SK-MEL-5 (cell line): ENCODE measurements at regions not wholly inside any gene's neighbourhood (a gene's known extent, or its start where the extent isn't known, plus 50 kb on each side); places are given as distances from the start of the nearest gene placed in this dataset.
"Not testable (repeated sequence)": the region's sequence is repeated elsewhere in the genome, so short reads cannot be mapped to it uniquely, and the experiment has no call there.

ENCODE experiments used
- DNase-seq: peaks from one replicate; pipeline ENCODE4 v3.0.0-alpha.2; 2016; ENCODE audit warnings: low read depth, low spot score
- in situ Hi-C: cut with HindIII; loops from 2 replicates; pipeline ENCODE4 v1.10.0; 2016; ENCODE audit warnings: low sequenced_read_pairs, high pct_unique_total_duplicates, low pct_unique_long_range_greater_than_20kb

DNA sequence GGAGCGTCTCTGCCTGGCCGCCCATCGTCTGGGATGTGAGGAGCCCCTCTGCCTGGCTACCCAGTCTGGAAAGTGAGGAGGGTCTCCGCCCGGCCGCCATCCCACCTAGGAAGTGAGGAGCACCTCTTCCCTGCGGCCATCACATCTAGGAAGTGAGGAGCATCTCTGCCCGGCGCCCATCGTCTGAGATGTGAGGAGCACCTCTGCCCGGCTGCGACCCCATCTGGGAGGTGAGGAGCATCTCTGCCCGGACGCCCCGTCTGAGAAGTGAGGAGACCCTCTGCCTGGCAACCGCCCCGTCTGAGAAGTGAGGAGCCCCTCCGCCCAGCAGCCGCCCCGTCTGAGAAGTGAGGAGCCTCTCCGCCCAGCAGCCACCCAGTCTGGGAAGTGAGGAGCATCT is 84.5 kb downstream of the IDS start:
- in situ Hi-C loops, DNase-seq: not testable (repeated sequence)

DNA sequence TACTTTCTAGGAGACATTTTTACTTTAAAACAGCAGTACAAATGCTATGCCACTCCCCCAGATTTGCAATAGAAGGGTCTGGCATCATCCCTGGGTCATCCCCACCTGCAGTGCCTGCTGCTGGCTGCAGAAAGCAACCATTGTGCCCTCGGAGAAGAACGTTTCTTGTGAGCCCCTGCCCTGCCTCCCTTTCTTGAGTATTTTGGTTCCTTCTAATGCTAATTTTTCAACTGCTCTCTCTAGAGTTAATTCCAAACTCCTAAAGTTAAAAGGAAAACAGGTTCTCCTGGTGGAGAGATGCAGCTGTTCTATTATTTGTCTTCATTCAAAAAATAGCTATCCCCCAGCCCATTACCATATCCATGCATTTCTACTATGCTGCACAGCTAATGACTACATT is 107.1 kb downstream of the IDS start:
- DNase-seq = no peak
- in situ Hi-C loops = no loop called here

DNA sequence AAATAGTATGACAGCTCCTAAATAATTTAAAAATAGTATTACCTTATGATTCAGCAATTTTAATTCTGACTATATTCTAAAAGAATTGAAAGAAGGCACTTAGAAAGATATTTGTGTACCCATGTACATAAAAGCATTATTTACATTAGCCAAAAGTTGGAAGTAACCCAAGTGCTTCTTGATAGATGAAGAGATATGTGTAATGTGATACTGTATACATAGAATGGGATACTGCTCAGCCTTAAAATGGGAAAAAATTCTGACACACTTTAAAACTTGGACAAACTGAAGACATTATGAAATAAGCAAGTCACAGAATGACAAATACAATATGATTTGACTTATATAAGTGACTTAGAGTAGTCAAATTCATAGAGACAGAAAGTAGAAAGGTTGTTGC is 112.2 kb downstream of the IDS start:
- no peak for DNase-seq
- in situ Hi-C loops = no loop called here

DNA sequence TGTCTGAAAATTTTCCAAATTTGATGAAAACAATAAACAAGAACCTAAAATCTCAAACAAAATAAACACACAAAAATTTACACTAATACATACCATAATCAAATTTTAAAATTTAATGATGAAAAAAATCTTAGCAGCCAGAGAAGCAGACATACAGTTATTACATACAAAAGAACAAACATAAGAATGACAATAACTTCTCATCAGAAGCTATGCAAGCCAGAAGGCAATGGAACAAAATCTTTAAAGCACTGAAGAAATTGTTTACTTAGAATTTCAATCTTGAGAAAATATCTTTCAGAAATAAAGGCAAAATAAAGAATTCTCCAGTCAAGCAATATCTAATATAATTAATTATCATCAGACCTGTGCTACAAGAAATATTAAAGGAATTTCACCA is 121.3 kb downstream of the IDS start:
- DNase-seq = no peak
- in situ Hi-C loops = no loop called here

DNA sequence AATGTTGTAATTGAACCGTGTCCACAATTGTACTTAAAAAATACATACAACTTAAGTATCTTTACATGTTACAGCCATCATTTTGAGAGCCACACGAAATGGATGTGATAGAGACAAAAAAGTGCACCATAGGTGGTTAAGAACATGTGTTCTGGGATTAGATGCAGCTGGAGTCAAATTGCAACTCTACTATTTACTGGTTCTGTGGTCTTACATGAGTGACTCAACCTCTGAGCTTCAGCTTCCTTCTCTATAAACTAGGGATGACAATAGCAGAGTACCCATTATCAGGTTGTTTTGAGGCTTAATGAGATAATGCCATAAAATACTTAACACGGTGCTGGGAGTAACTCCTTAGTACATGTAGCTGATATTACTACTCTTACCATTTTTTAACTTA is 130.4 kb downstream of the IDS start:
- in situ Hi-C loops = no loop called here
- DNase-seq = no peak

DNA sequence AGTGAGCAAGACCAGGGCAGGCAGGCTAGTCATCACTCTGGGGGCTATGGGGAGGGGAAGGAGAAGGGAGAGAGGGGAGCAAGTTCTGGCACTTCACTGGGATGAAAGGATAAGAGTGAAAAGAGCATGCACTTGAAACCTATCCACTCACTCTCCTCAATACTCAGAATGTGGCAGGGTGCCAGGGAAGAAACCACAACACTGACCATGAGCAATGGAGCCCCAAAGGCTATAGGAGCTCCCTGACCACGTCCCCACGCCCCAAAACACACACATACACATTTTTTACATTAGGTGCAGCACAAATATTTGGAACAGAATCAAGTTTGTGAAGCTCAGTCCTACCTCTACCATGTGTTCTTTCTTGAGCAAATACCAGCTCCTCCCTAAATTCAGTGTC is 132.2 kb downstream of the IDS start:
- DNase-seq = no peak
- in situ Hi-C loops = no loop called here

DNA sequence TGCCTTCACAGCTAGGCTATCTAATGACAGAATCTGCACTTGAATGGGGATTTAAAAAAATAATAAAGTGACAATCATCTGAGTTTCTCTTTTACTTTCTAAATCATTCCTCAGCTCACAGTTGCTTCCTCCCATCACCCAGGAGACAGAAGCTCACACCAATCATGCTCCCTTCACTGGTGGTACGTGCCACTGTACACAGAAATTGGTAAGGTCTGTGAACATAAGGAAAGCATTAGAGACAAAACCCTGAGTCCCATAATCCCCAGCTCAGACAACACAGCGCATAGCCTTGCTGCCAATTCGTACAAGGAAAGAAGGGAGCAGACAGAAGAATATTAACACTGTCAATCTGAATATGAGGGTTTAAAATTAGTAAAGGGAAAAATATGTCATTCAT is 133.1 kb downstream of the IDS start:
- in situ Hi-C loops = no loop called here
- DNase-seq = no peak

DNA sequence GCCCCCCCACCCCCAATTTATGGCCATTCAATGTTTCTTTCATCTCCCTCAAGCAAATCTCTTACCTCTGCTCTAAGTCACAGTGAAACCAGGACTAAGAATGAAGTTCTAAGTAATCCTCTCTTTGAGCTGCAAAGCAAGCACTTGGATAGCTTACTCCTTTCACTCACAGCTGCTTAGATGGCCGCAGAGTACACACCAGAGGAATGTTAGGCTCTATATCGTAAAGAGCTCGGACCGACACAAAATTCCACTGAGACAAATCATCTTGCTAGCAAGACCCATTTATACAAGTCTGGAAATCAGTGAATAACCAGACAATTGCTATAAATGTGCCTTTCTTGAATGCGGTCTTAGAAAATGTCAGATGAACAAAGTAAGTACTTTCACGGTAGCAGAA is 135.0 kb downstream of the IDS start:
- in situ Hi-C loops = no loop called here

DNA sequence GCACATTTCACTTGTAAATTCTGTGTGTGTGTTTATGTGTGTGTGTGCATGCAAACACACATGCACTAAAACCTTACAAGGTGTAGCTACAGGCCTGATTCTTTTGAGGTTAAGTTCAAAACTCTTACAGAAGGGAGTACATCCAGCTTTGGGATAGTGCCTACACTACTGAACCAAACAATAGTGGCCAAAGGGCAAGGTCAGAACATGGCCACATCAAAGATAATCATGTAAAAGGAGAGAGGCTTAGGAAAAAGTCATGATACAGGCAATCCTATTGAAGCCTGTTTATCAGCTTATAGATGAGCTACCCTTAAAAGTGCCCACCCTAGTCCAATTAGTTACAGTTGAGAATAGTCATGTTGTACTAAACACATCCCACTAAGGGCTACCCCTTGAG is 139.6 kb downstream of the IDS start:
- in situ Hi-C loops = no loop called here
- DNase-seq = no peak

More for the DNA sequence above, 135.0 kb downstream of the IDS start:
- no peak for DNase-seq

DNA sequence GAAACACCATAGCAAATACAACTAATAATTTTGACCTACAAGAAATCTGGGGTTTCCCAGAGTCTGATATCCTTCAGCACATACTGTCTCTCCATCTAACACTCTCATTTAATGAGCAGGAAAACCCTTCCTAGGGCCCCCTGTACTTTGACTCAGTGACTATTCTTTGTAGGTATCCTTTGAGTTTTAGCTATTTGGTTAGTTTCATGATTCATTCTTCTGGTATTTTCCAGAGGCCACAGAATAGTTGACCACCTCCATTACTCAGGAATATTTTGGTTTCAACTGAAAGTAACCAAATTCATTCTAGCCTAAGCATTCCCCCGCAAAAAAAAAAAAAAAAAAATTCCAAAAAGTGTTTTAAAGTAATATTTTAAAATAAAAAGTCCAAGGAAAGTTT is 140.0 kb downstream of the IDS start:
- DNase-seq = no peak
- in situ Hi-C loops = no loop called here

DNA sequence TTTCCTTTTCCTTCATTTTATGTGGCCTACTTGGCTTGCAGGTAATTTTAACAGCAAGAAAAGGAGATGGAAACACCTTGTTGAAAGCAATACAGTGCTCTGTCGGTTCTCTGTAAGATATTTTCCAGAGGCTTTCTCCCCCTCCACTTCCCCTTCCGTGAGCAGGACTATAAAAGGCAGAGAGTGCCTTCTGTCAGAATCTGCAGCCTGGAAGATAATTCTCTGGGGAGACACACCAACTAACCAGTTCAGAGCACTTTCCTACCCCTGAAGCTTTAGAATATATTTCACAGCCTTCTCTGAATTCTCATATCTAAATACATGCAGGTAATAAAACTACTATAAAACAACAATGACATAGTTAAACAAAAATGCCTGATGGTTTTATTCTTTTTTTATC is 141.1 kb downstream of the IDS start:
- in situ Hi-C loops = no loop called here
- no peak for DNase-seq

DNA sequence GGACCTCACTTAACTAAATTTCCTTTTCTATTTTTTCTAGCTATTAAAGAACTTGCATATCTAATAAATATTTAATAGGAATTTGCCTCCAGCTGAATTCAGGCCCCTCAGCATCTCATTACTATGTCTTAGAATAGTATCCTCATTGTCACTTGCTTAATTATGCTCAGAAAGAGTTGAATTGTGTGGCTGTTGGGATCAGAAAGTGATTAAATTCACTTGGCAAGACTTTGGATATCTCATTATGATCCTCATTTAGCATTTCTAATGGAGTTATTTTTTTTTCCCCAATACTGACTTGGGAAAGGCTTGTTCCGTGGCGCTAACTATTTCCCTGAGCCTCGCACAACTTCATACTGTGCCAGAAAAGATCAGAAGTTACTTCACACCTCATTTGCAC is 158.8 kb downstream of the IDS start:
- DNase-seq = no peak
- in situ Hi-C loops = no loop called here

DNA sequence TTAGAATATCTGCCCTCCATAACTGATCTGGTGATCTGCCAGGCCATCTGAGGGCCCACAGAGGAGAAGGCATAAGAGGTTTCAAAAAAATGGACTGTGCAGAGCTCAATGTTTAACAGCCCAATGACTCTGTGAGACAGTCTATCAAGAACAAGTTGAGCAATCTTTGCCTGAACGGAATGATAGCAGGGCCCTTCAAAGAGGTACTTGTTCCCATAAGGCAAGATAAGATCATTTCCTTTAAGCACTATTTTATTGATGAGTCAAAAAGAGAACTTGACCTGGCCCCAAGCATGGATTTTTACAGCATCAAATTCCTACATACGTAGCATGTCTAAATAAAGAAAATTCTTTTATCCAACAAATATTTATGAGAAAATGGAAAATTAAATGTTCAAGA is 182.8 kb downstream of the IDS start:
- DNase-seq = no peak
- in situ Hi-C loops = no loop called here

DNA sequence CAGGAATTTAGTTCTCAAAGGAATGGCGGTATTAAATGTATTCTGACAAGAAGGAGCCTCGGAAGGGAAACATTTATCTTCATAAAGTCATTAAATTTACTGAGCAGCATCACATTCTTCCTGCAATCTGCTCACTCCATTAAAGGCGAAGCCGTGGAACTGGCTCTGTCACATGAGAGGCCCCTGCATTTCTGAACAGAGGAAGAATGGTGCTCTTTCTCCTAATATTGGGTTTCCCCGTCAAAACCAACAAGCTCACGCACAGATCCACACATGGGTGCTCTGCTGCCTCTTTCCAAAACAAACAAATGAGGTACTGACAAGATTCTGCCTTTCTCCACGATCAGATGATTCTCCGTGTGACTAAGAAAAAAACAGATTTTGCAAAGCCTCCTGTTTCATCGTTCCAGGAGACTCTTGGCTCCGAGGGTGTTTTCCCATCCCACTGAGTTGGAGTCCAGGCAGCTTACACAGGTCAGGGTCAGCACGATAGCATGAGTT is 191.2 kb downstream of the IDS start:
- peak; percentile 91 for DNase-seq
- in situ Hi-C loops = no loop called here

DNA sequence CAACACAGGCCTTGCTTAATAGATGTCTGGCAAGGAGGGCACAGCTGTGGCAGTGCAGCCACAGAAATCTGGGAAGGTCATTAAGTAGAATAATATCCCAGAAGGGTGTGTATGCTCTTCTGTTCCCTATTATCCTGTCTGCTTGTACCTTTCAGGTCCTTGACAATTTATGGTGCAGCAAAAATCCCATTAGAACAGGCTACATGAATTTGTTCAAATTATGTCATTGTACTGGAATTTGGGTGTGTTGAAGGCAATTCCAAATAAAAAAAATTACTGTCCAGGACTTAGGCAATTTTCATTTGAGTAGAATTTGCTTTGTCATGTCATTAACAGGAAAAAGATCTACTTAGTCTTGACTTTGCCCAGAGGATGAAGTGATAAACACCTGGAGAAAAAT is 192.1 kb downstream of the IDS start:
- in situ Hi-C loops = no loop called here
- no peak for DNase-seq

DNA sequence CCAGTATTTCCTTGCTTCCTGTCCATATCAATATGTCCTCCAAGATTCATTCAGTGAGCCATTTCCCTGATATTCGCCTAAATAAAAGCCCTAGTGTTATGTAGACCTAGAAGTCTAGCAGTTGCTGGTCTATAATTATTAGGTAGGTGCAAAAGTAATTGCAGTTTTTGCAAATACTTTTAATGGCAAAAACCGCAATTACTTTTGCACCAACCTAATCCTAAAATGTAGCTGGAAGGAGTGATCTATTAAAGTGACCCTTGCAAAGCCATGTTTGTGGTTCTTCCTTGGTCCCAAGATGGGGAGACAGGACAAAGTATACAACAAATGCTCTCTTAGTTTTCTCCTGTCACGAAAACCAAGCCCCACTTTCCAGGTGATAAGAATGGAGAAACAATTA is 193.0 kb downstream of the IDS start:
- in situ Hi-C loops = no loop called here

DNA sequence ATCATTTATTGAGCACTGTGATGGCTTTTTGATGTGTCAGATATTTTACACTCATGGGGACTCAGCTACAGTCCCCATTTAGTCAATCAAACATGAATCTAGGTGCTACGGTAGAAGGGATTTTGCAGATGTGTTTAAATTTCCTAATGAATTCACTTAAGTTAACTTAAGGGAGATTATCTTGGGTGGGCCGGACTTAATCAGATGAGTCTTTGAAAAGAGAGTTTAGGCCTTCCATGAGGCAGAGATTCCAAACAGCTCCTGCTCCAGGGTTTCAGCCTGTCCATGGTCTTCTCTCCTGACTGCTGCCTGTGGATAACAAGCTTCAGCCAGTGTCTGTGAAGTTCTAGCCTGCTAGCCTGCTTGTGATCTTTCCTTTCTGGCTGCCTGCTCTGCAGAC is 202.4 kb downstream of the IDS start:
- DNase-seq = no peak
- in situ Hi-C loops = no loop called here

More for the DNA sequence above, 193.0 kb downstream of the IDS start:
- no peak for DNase-seq

DNA sequence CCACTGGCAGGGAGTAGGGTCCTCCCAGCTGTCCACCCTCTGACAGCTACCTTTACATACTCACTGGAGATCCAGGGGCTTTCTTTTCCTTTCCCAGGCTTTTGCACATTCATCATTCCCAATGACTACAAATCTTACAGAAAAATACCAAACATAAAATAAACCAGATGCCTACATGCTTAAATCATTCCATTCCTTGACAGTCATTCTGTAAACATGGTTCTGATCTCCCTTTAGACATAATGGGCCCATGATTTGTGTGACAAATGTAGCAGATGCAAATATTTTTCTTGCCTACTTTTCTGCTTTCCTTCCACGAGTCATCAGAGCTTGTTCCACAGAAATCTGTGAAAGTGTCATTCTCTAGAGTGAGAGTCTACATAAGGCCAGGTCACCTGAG is 207.0 kb downstream of the IDS start:
- in situ Hi-C loops = no loop called here
- DNase-seq = no peak

DNA sequence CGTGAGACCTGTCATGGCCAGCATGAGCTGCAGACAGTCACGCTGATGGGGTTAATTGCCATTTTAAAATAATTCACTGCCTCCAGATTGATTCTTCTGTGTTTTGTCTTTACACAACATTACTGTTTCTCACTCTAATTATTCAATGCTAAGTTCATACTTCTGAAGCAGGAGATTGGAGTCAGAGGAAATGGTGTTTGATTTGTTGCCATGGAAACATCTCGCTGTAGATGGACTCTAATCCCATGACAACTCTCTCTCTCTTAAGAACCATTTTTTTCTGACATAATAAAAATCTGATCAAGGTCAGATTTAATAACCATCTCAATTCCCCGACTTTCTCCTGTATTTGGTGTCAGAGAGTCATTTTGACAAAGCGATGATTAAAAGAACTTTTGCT is 209.0 kb downstream of the IDS start:
- no peak for DNase-seq
- in situ Hi-C loops = no loop called here

DNA sequence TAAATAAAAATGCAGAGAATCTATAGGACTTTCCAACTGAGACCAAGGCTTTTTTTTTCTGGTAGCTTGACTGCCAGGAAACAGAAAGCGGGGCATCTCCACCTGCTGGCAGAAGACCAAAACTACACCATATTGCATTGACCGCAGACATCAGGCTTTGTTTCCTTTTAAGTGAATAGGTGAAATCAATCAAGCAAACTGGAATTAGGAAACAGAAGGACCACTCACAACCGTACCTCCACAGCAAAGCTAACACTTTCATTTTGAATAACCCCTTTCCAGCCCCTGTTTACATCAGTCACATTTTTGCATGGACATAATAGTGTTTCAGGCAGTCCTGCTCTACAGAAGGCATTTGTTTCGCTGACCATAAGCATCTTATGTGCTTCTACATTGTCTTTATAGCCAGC is 218.2 kb downstream of the IDS start:
- DNase-seq = peak; percentile 56
- in situ Hi-C loops = no loop called here
